B cell (primary cell): ENCODE measurements at regions not wholly inside any gene's neighbourhood (a gene's known extent, or its start where the extent isn't known, plus 50 kb on each side); places are given as distances from the start of the nearest gene placed in this dataset.

Experiments used
- EZH2 ChIP-seq: IDR thresholded peaks from 2 replicates; pipeline ENCODE4 v1.6.1; 2012; ENCODE audit warnings: borderline replicate concordance, low read depth, mild to moderate bottlenecking, moderate library complexity, low read length; ENCODE audit not compliant: insufficient read depth, poor library complexity, severe bottlenecking
- TF ChIP-seq, protein P1 (sequence below): fragments of 200-600 bp; IDR thresholded peaks from one replicate; pipeline ENCODE4 v1.8.0; 2022; ENCODE audit warnings: antibody characterized with exemption, mild to moderate bottlenecking

DNA sequence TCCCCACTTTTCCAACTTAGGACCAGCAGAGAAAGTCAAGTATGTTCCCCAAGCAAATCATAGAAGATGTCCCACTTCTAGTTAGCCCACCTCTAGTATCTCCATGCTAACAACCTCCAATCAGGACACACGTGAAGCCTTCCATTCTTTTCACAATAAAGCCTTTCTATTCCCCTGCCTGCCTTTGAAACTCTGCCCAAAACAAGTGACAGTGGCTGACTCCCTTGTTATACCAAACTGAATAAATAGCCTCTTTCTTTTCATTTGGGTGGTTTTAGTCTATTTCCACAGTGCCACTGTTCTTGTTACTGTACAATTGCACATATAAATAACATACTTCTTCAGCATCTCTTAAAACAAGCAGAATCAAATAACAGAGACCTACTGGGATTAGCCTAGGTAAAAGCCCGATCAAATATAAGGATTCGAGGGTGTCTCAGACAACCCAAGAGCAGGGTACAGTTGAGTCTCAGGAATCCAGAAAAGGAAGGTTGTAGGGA, 118.0 kb upstream of the NPHP3 start:
- TF ChIP-seq, protein P1, sequence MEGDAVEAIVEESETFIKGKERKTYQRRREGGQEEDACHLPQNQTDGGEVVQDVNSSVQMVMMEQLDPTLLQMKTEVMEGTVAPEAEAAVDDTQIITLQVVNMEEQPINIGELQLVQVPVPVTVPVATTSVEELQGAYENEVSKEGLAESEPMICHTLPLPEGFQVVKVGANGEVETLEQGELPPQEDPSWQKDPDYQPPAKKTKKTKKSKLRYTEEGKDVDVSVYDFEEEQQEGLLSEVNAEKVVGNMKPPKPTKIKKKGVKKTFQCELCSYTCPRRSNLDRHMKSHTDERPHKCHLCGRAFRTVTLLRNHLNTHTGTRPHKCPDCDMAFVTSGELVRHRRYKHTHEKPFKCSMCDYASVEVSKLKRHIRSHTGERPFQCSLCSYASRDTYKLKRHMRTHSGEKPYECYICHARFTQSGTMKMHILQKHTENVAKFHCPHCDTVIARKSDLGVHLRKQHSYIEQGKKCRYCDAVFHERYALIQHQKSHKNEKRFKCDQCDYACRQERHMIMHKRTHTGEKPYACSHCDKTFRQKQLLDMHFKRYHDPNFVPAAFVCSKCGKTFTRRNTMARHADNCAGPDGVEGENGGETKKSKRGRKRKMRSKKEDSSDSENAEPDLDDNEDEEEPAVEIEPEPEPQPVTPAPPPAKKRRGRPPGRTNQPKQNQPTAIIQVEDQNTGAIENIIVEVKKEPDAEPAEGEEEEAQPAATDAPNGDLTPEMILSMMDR, result no peak
- no peak for TF ChIP-seq EZH2
